ENCODE measurements at regions not wholly inside any gene's neighbourhood (a gene's known extent, or its start where the extent isn't known, plus 50 kb on each side); places are given as distances from the start of the nearest gene placed in this dataset.

DNA sequence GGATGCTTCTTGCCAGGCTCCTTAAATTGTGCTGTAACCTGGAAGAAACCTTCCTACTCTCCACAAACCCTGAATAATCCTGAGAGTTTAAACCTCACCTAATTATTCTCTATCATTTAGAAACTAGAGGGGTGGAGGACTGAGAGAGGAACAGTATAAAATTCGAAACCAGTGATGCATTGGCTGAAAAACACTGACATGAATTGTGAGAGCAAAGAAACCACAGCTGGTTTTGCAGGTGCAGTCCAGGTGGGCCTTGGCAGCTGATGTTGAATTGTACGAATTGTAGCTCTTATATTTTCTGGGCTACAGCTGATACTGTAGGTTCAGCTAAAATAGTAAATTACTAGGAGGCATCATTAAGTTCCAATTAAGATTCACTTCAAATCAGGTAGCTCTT is 227.0 kb upstream of the SLITRK5 start:
- TF ChIP-seq, protein P1, sequence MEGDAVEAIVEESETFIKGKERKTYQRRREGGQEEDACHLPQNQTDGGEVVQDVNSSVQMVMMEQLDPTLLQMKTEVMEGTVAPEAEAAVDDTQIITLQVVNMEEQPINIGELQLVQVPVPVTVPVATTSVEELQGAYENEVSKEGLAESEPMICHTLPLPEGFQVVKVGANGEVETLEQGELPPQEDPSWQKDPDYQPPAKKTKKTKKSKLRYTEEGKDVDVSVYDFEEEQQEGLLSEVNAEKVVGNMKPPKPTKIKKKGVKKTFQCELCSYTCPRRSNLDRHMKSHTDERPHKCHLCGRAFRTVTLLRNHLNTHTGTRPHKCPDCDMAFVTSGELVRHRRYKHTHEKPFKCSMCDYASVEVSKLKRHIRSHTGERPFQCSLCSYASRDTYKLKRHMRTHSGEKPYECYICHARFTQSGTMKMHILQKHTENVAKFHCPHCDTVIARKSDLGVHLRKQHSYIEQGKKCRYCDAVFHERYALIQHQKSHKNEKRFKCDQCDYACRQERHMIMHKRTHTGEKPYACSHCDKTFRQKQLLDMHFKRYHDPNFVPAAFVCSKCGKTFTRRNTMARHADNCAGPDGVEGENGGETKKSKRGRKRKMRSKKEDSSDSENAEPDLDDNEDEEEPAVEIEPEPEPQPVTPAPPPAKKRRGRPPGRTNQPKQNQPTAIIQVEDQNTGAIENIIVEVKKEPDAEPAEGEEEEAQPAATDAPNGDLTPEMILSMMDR (IDR thresholded peaks at IDR 0.05) = no peak
- TF ChIP-seq POLR2A (IDR thresholded peaks at IDR 0.05) = no peak
- Histone ChIP-seq H3K27me3 (no peaks in the 10 kb centered on the region), H3K27ac (no peak overlapping the region), H3K36me3 (replicated peaks in 1 of 2; ENCODE audit: insufficient read depth in 1 of 2, low read depth in 2 of 2) (no peaks in the 10 kb centered on the region), H3K4me3 (no peak overlapping the region), H3K9me3 (no peaks in the 10 kb centered on the region), H3K4me1 (no peaks in the 10 kb centered on the region)
- intact Hi-C loops (cut with DNase I) = no loop called here
- DNase-seq = no peak
- no peak for ATAC-seq
- WGBS, 2 donors = 16 to 36% methylated on average over 2 of the region's 2 CpGs

DNA sequence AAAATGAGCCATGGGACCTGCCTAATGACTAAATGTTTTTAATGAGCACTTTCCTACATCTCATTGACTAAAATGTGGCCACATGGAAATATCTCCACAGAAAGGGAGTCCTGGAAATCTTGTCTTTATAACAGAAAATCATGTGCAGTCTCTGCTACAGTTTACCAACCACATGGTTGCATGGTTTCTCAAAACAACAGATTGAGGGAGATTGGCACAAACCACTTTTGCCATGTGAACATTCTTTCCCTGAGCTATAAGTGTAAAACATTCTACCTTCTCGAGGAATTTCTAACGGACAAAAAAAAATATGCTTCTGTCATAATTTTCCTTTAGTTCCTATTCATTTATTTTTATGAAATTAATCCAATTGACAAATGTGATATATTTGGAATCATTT is 218.9 kb upstream of the SLITRK5 start:
- Histone ChIP-seq H3K36me3 (replicated peaks in 1 of 2; ENCODE audit: insufficient read depth in 1 of 2, low read depth in 2 of 2) (no peaks in the 10 kb centered on the region), H3K27ac (no peak overlapping the region), H3K4me3 (no peak overlapping the region), H3K9me3 (no peaks in the 10 kb centered on the region), H3K27me3 (no peaks in the 10 kb centered on the region), H3K4me1 (no peaks in the 10 kb centered on the region)
- WGBS, 2 donors = 68 to 78% methylated on average over 2 of the region's 2 CpGs
- intact Hi-C loops (cut with DNase I) = no loop called here
- TF ChIP-seq, protein P1 (IDR thresholded peaks at IDR 0.05) = no peak
- TF ChIP-seq POLR2A (IDR thresholded peaks at IDR 0.05) = no peak
- DNase-seq (no peak), ATAC-seq (no peak)

DNA sequence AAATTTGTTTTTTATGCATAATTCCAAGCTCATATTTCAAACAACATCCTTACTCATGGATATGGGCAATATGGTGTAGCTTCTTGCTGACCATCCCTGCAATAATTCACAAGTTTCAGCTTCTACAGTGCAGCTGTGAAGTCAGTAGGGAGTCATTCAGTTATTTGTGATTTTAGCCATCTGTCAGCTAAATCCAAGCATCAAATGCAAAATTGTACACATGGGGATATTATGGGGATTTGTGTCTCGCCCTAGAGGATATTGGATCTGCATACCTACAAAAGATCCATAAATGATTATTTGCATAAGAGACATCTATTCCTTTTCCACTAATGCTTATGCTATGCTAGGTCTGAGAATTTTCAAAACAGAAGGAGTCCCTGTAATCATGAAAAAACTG is 217.9 kb upstream of the SLITRK5 start:
- ATAC-seq = no peak
- Histone ChIP-seq H3K4me3 (no peak overlapping the region), H3K27me3 (no peaks in the 10 kb centered on the region), H3K36me3 (replicated peaks in 1 of 2; ENCODE audit: insufficient read depth in 1 of 2, low read depth in 2 of 2) (no peaks in the 10 kb centered on the region), H3K4me1 (no peaks in the 10 kb centered on the region), H3K9me3 (no peaks in the 10 kb centered on the region), H3K27ac (no peak overlapping the region)
- WGBS, 2 donors = 44 to 57% methylated on average over 1 of the region's 1 CpG
- TF ChIP-seq POLR2A (IDR thresholded peaks at IDR 0.05) = no peak
- TF ChIP-seq, protein P1 (IDR thresholded peaks at IDR 0.05) = no peak
- DNase-seq = no peak
- intact Hi-C loops (cut with DNase I) = no loop called here

DNA sequence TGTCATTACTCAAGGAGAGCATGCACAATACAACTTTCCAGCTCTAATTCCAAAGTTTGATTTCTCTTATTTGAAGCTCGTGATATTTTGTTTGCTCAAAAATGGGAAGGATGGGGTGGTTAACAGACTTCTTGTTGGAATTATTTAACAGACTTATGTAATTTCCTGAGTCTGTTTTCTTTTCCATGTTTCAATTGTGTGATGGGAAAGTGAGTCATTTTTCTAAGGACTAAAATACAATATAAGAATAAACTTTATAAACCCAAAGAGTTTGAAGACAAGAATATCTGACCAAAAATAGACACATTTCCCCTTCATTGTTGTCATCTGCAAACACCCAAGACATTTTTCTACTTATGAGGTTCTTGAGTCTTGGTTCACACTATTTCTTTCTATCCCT is 211.8 kb upstream of the SLITRK5 start:
- intact Hi-C loops (cut with DNase I) = no loop called here
- no peaks in the 10 kb centered on the region for H3K27me3 ChIP-seq
- ATAC-seq (no peak), DNase-seq (no peak)
- H3K4me3 ChIP-seq = no peak overlapping the region
- H3K9me3 ChIP-seq = no peaks in the 10 kb centered on the region
- 29 to 30% methylated on average over 1 of the region's 1 CpG for WGBS, 2 donors
- TF ChIP-seq POLR2A (IDR thresholded peaks at IDR 0.05) = no peak
- TF ChIP-seq, protein P1 (IDR thresholded peaks at IDR 0.05) = no peak
- no peaks in the 10 kb centered on the region for H3K36me3 ChIP-seq (replicated peaks in 1 of 2; ENCODE audit: insufficient read depth in 1 of 2, low read depth in 2 of 2)
- H3K4me1 ChIP-seq = no peaks in the 10 kb centered on the region
- no peak overlapping the region for H3K27ac ChIP-seq

DNA sequence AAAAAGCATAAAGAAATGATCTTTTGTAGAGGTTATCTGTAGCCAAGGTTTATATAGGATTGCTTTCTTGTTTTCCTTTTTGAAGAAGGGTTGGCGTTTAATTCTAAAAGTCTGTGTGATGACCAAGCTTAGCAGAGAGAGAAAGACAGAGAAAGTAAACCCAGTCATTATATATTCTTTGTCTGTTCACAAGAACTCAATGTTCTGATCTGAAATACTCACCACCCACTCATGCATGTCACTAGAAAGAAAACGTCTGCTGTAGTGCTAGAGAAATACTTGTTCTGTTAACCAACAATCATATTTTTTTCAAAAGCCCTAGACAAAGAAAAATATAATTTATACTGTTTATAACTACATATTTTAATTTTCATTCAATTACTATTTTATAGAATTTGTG is 173.7 kb upstream of the SLITRK5 start:
- Histone ChIP-seq H3K4me3 (no peak overlapping the region), H3K9me3 (no peaks in the 10 kb centered on the region), H3K27ac (no peak overlapping the region), H3K27me3 (no peaks in the 10 kb centered on the region), H3K4me1 (no peaks in the 10 kb centered on the region), H3K36me3 (replicated peaks in 1 of 2; ENCODE audit: insufficient read depth in 1 of 2, low read depth in 2 of 2) (no peaks in the 10 kb centered on the region)
- 44 to 46% methylated on average over 2 of the region's 2 CpGs for WGBS, 2 donors
- no peak for DNase-seq
- TF ChIP-seq, protein P1 (IDR thresholded peaks at IDR 0.05) = no peak
- no peak for TF ChIP-seq POLR2A (IDR thresholded peaks at IDR 0.05)
- ATAC-seq = no peak
- intact Hi-C loops (cut with DNase I) = no loop called here

Measured in body of pancreas (tissue), 4 donors.